ENCODE measurements at regions not wholly inside any gene's neighbourhood (a gene's known extent, or its start where the extent isn't known, plus 50 kb on each side); places are given as distances from the start of the nearest gene placed in this dataset.

DNA sequence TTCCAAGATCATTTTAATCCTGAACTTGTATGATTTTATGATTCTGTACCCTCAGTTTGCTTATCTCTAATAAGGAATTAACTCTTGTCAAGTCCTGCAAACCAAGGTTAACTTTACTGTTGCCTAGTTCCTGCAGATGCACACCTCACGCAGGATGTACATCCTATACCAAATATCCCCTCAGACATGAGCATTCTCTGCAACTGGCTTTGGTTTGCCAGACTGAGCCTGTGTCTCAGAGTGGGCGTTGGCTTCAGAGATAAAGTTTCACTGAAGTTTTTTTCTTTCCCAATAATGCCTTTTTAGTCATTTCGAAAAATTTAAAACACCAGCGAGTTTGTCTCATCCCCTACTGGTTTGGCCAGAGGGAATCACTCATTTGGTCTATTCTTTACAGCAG is 173.9 kb downstream of the NR2F2 start:
- TF ChIP-seq, protein P1, sequence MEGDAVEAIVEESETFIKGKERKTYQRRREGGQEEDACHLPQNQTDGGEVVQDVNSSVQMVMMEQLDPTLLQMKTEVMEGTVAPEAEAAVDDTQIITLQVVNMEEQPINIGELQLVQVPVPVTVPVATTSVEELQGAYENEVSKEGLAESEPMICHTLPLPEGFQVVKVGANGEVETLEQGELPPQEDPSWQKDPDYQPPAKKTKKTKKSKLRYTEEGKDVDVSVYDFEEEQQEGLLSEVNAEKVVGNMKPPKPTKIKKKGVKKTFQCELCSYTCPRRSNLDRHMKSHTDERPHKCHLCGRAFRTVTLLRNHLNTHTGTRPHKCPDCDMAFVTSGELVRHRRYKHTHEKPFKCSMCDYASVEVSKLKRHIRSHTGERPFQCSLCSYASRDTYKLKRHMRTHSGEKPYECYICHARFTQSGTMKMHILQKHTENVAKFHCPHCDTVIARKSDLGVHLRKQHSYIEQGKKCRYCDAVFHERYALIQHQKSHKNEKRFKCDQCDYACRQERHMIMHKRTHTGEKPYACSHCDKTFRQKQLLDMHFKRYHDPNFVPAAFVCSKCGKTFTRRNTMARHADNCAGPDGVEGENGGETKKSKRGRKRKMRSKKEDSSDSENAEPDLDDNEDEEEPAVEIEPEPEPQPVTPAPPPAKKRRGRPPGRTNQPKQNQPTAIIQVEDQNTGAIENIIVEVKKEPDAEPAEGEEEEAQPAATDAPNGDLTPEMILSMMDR (IDR thresholded peaks at IDR 0.05), result no peak
- no peak for TF ChIP-seq POLR2A (IDR thresholded peaks at IDR 0.05)
